ENCODE measurements at regions not wholly inside any gene's neighbourhood (a gene's known extent, or its start where the extent isn't known, plus 50 kb on each side); places are given as distances from the start of the nearest gene placed in this dataset.

GRCh38 chr5:165296401-165297130 lies 1791.1 kb downstream of the MAT2B start:
- DNase-seq (ENCODE audit: low read depth, low spot score): no peak
- no peaks in the 10 kb centered on the region for H3K36me3 ChIP-seq (ENCODE audit: insufficient read depth, low read length)
- no peak for TF ChIP-seq POLR2AphosphoS5 (IDR thresholded peaks at IDR 0.05; ENCODE audit: borderline replicate concordance, low read depth, low read length)
- TF ChIP-seq EZH2 (IDR thresholded peaks at IDR 0.05): no peak
- TF ChIP-seq FOXP2 (optimal IDR thresholded peaks at IDR 0.05; ENCODE audit: control extremely low read depth, extremely low read length, insufficient read depth): no peak
- H3K9me3 ChIP-seq (ENCODE audit: low read depth, low read length): no peaks in the 10 kb centered on the region
- H3K9ac ChIP-seq (ENCODE audit: insufficient read length): no peak overlapping the region
- no peak overlapping the region for H3K27ac ChIP-seq
- H3K4me3 ChIP-seq: no peak overlapping the region

DNA sequence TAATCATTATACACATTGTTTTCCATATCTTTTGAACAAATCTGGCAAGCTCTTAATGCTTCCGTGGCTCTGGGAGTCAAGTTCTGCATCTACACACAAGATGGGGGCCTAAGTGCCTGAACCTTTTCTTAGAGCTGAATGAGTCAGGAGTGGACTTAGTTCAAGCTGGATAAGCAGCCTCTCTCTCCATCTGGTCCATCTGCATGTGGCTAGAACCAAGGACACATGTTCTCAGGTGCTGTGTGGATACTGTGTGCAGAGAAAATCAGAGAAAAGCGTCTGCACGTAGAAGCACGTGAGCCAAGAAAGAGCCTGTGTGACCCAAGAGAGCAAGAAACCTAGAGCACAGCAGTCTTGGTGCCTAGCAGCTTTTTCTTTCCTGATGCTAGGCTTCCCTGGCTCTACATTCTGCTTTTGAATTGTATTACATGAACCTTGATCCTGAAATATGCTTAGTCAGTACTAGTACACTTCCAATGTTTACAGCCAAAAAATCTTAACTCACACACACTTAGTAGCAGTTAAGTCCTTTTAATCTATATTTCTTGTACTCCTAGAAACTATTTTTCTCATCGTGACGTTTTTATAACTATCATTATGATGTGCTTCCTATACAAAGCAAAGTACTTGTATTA lies 1798.9 kb downstream of the MAT2B start:
- TF ChIP-seq POLR2AphosphoS5 (IDR thresholded peaks at IDR 0.05; ENCODE audit: borderline replicate concordance, low read depth, low read length) (no peak), EZH2 (IDR thresholded peaks at IDR 0.05) (no peak), FOXP2 (optimal IDR thresholded peaks at IDR 0.05; ENCODE audit: control extremely low read depth, extremely low read length, insufficient read depth) (no peak)
- H3K4me3 ChIP-seq: no peak overlapping the region
- H3K9ac ChIP-seq (ENCODE audit: insufficient read length): no peak overlapping the region
- no peaks in the 10 kb centered on the region for H3K36me3 ChIP-seq (ENCODE audit: insufficient read depth, low read length)
- DNase-seq (ENCODE audit: low read depth, low spot score): no peak
- peaks cover 3% of the 10 kb centered on the region; the same call in 1 of the 2 replicates for H3K9me3 ChIP-seq (ENCODE audit: low read depth, low read length)
- no peak overlapping the region for H3K27ac ChIP-seq

DNA sequence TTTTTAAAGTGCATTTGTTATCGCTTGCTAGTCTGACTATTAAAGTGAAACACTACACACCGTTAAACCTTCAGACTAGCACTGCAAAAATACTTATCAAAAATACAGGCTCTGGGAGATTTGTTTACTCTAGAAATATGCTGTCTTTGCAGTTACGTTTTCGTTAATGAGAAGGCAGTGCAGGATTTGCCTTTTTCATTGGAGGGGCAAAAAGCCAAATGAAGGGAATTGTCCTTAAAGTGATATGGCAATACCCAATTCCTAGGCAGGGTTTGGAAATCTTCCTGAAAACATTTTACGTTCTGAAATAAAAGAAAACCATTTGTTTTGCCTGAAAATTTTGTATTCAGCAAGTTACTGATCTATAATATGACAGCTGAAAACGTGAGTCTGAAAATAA lies 1800.2 kb downstream of the MAT2B start:
- Histone ChIP-seq H3K27ac (no peak overlapping the region), H3K9me3 (ENCODE audit: low read depth, low read length) (peaks cover 3% of the 10 kb centered on the region; the same call in 1 of the 2 replicates), H3K4me3 (no peak overlapping the region), H3K9ac (ENCODE audit: insufficient read length) (no peak overlapping the region), H3K36me3 (ENCODE audit: insufficient read depth, low read length) (no peaks in the 10 kb centered on the region)
- TF ChIP-seq FOXP2 (optimal IDR thresholded peaks at IDR 0.05; ENCODE audit: control extremely low read depth, extremely low read length, insufficient read depth): no peak
- TF ChIP-seq POLR2AphosphoS5 (IDR thresholded peaks at IDR 0.05; ENCODE audit: borderline replicate concordance, low read depth, low read length): no peak
- TF ChIP-seq EZH2 (IDR thresholded peaks at IDR 0.05): no peak
- DNase-seq (ENCODE audit: low read depth, low spot score): no peak

- Histone ChIP-seq H3K4me3 (no peak overlapping the region), H3K27ac (no peak overlapping the region), H3K9me3 (ENCODE audit: low read depth, low read length) (no peaks in the 10 kb centered on the region), H3K36me3 (ENCODE audit: insufficient read depth, low read length) (no peaks in the 10 kb centered on the region), H3K9ac (ENCODE audit: insufficient read length) (no peak overlapping the region)
- no peak for TF ChIP-seq POLR2AphosphoS5 (IDR thresholded peaks at IDR 0.05; ENCODE audit: borderline replicate concordance, low read depth, low read length)
- TF ChIP-seq EZH2 (IDR thresholded peaks at IDR 0.05): no peak
- no peak for TF ChIP-seq FOXP2 (optimal IDR thresholded peaks at IDR 0.05; ENCODE audit: control extremely low read depth, extremely low read length, insufficient read depth)
- no peak for DNase-seq (ENCODE audit: low read depth, low spot score)
Observed at GRCh38 chr5:165309446-165309845, 1804.0 kb downstream of the MAT2B start.

- no peak overlapping the region for H3K4me3 ChIP-seq
- no peaks in the 10 kb centered on the region for H3K9me3 ChIP-seq (ENCODE audit: low read depth, low read length)
- no peak overlapping the region for H3K27ac ChIP-seq
- no peak overlapping the region for H3K9ac ChIP-seq (ENCODE audit: insufficient read length)
- H3K36me3 ChIP-seq (ENCODE audit: insufficient read depth, low read length): no peaks in the 10 kb centered on the region
- TF ChIP-seq POLR2AphosphoS5 (IDR thresholded peaks at IDR 0.05; ENCODE audit: borderline replicate concordance, low read depth, low read length): no peak
- no peak for TF ChIP-seq EZH2 (IDR thresholded peaks at IDR 0.05)
- no peak for TF ChIP-seq FOXP2 (optimal IDR thresholded peaks at IDR 0.05; ENCODE audit: control extremely low read depth, extremely low read length, insufficient read depth)
- DNase-seq (ENCODE audit: low read depth, low spot score): no peak
Observed at GRCh38 chr5:165310031-165310430, 1804.6 kb downstream of the MAT2B start.

DNA sequence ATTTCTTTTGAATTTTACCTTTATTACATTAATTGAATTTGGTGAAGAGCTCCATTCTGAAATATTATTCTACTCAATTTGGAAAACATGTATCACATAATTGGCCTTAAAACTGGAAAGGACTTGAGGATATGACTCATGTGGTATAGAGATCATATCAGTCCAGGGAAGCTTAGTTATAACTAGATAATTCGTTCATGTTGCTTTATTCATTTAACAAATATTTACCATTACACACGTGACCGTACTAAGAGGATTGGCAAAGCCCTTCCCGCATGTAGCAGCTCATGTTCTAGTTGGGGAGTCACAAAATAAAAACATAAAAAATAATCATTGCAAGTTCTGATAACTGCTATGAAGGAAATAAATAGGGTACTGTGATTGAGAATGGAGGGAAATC lies 1816.5 kb downstream of the MAT2B start:
- Histone ChIP-seq H3K36me3 (ENCODE audit: insufficient read depth, low read length) (no peaks in the 10 kb centered on the region), H3K27ac (no peak overlapping the region), H3K9me3 (ENCODE audit: low read depth, low read length) (no peaks in the 10 kb centered on the region), H3K4me3 (no peak overlapping the region), H3K9ac (ENCODE audit: insufficient read length) (no peak overlapping the region)
- no peak for TF ChIP-seq EZH2 (IDR thresholded peaks at IDR 0.05)
- no peak for DNase-seq (ENCODE audit: low read depth, low spot score)

GRCh38 chr5:165325221-165325620 lies 1819.8 kb downstream of the MAT2B start:
- no peak overlapping the region for H3K9ac ChIP-seq (ENCODE audit: insufficient read length)
- H3K9me3 ChIP-seq (ENCODE audit: low read depth, low read length): no peaks in the 10 kb centered on the region
- H3K36me3 ChIP-seq (ENCODE audit: insufficient read depth, low read length): no peaks in the 10 kb centered on the region
- no peak overlapping the region for H3K27ac ChIP-seq
- no peak overlapping the region for H3K4me3 ChIP-seq
- TF ChIP-seq POLR2AphosphoS5 (IDR thresholded peaks at IDR 0.05; ENCODE audit: borderline replicate concordance, low read depth, low read length) (no peak), FOXP2 (optimal IDR thresholded peaks at IDR 0.05; ENCODE audit: control extremely low read depth, extremely low read length, insufficient read depth) (no peak), EZH2 (IDR thresholded peaks at IDR 0.05) (no peak)
- no peak for DNase-seq (ENCODE audit: low read depth, low spot score)

GRCh38 chr5:165327631-165328030 lies 1822.2 kb downstream of the MAT2B start:
- no peak overlapping the region for H3K9ac ChIP-seq (ENCODE audit: insufficient read length)
- H3K27ac ChIP-seq: no peak overlapping the region
- no peaks in the 10 kb centered on the region for H3K36me3 ChIP-seq (ENCODE audit: insufficient read depth, low read length)
- no peak overlapping the region for H3K4me3 ChIP-seq
- TF ChIP-seq POLR2AphosphoS5 (IDR thresholded peaks at IDR 0.05; ENCODE audit: borderline replicate concordance, low read depth, low read length) (no peak), FOXP2 (optimal IDR thresholded peaks at IDR 0.05; ENCODE audit: control extremely low read depth, extremely low read length, insufficient read depth) (no peak), EZH2 (IDR thresholded peaks at IDR 0.05) (no peak)
- no peak for DNase-seq (ENCODE audit: low read depth, low spot score)
- no peaks in the 10 kb centered on the region for H3K9me3 ChIP-seq (ENCODE audit: low read depth, low read length)
